ENCODE measurements at regions not wholly inside any gene's neighbourhood (a gene's known extent, or its start where the extent isn't known, plus 50 kb on each side); places are given as distances from the start of the nearest gene placed in this dataset.
"Not testable (repeated sequence)": the region's sequence is repeated elsewhere in the genome, so short reads cannot be mapped to it uniquely, and the experiment has no call there.

GRCh38 chr3:82448320-82448719, 686.9 kb upstream of the GBE1 start:
- TF ChIP-seq POLR2A (IDR thresholded peaks at IDR 0.05) = no peak
- TF ChIP-seq, protein P1, sequence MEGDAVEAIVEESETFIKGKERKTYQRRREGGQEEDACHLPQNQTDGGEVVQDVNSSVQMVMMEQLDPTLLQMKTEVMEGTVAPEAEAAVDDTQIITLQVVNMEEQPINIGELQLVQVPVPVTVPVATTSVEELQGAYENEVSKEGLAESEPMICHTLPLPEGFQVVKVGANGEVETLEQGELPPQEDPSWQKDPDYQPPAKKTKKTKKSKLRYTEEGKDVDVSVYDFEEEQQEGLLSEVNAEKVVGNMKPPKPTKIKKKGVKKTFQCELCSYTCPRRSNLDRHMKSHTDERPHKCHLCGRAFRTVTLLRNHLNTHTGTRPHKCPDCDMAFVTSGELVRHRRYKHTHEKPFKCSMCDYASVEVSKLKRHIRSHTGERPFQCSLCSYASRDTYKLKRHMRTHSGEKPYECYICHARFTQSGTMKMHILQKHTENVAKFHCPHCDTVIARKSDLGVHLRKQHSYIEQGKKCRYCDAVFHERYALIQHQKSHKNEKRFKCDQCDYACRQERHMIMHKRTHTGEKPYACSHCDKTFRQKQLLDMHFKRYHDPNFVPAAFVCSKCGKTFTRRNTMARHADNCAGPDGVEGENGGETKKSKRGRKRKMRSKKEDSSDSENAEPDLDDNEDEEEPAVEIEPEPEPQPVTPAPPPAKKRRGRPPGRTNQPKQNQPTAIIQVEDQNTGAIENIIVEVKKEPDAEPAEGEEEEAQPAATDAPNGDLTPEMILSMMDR (IDR thresholded peaks at IDR 0.05) = no peak
- ATAC-seq (no peak), DNase-seq (no peak)
- WGBS, 4 donors = 45 to 56% (median 51%) methylated on average over 2 of the region's 2 CpGs
- no peak overlapping the region for H3K4me3 ChIP-seq
- H3K36me3 ChIP-seq = no peaks in the 10 kb centered on the region
- H3K9me3 ChIP-seq = peaks cover 0 to 8% (median 0%) of the 10 kb centered on the region in 12 donors
- intact Hi-C loops (cut with DNase I) = no loop called here
- no peaks in the 10 kb centered on the region for H3K27me3 ChIP-seq
- H3K4me1 ChIP-seq = no peaks in the 10 kb centered on the region
- no peak overlapping the region for H3K27ac ChIP-seq

GRCh38 chr3:82428821-82429220, 667.4 kb upstream of the GBE1 start:
- intact Hi-C loops (cut with DNase I); H3K27ac ChIP-seq: not testable (repeated sequence)

GRCh38 chr3:82424031-82424339, 662.5 kb upstream of the GBE1 start:
- WGBS, 4 donors = 22 to 43% (median 24%) methylated on average over 1 of the region's 1 CpG
- no peak for TF ChIP-seq POLR2A (IDR thresholded peaks at IDR 0.05)
- TF ChIP-seq, protein P1 (IDR thresholded peaks at IDR 0.05) = no peak

More at GRCh38 chr3:82428821-82429220, 667.4 kb upstream of the GBE1 start:
- not testable (repeated sequence) for ATAC-seq, H3K4me1 ChIP-seq, DNase-seq, H3K36me3 ChIP-seq, H3K4me3 ChIP-seq, H3K9me3 ChIP-seq, H3K27me3 ChIP-seq
- 11 to 18% (median 13%) methylated on average over 7 of the region's 7 CpGs for WGBS, 4 donors

DNA sequence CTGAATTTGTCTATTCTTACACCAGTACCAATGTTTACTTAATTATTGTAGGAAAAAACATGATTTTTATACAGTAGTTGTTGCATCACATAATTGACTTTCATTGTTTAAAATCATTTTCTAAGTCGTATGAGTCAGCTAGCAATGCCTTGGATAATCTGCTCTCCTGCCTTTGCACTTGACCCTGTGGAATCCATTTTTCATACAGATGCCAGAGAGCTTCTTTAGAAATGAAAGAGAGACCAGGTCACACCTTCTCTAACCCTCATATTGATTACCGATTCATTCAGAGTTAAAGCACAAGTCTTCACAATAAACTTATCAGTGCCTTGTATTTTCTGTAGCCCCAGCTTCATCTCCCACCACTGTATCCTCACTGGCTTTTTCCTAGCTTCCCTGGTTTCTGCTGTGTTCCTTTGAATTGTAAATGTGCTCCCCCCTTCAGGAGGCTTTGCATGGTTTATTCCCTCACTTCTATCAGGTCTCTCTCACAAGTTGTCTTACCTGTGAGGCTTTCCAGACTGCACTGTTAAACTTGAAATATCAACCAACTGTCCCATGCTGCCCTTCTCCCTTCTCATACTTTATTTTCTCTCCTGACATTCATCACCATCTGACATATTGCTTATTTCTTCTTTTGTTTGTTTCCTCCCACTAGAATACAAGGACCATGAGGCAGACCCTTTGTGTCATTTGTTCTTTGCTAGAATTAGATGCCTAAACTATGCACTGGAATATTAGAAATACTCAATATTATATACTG, 662.0 kb upstream of the GBE1 start:
- DNase-seq (no peak), ATAC-seq (no peak)
- Histone ChIP-seq H3K27ac (no peak overlapping the region), H3K9me3 (no peaks in the 10 kb centered on the region), H3K27me3 (no peaks in the 10 kb centered on the region), H3K4me3 (no peak overlapping the region), H3K36me3 (no peaks in the 10 kb centered on the region), H3K4me1 (no peaks in the 10 kb centered on the region)
- whole genome bisulfite sequencing, 4 donors = 21 to 28% (median 24%) methylated on average over 2 of the region's 2 CpGs
- TF ChIP-seq, protein P1 (IDR thresholded peaks at IDR 0.05) = no peak
- no peak for TF ChIP-seq POLR2A (IDR thresholded peaks at IDR 0.05)
- intact Hi-C loops (cut with DNase I) = no loop called here

More at GRCh38 chr3:82424031-82424339, 662.5 kb upstream of the GBE1 start:
- Histone ChIP-seq H3K9me3 (no peaks in the 10 kb centered on the region), H3K27me3 (no peaks in the 10 kb centered on the region), H3K4me1 (no peaks in the 10 kb centered on the region), H3K4me3 (no peak overlapping the region), H3K27ac (no peak overlapping the region), H3K36me3 (no peaks in the 10 kb centered on the region)
- ATAC-seq (no peak), DNase-seq (no peak)
- intact Hi-C loops (cut with DNase I) = no loop called here

DNA sequence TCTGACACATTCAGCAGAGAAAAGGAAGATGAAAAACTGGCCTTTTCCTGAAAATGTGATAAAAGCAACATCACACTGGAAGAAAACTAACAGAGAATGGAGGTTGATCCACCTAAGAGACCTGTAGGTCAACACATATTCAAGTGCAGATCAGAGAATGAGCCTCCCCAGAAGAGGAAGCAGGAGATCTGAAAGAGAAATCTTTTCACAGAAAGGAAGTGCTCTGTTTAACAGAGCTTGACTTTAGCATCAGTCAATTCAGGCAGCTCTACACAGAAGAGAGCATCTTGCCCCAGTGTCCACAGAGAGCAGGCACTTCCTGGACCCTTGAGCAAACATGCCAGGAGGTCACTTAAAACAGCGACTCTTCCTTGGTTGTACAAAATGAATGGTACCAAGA, 655.4 kb upstream of the GBE1 start:
- WGBS, 4 donors = 64 to 69% (median 67%) methylated on average over 1 of the region's 1 CpG
- TF ChIP-seq POLR2A (IDR thresholded peaks at IDR 0.05) = no peak
- TF ChIP-seq, protein P1 (IDR thresholded peaks at IDR 0.05) = no peak
- intact Hi-C loops (cut with DNase I) = no loop called here
- Histone ChIP-seq H3K4me1 (no peaks in the 10 kb centered on the region), H3K27me3 (no peaks in the 10 kb centered on the region), H3K27ac (no peak overlapping the region), H3K9me3 (no peaks in the 10 kb centered on the region), H3K4me3 (no peak overlapping the region), H3K36me3 (no peaks in the 10 kb centered on the region)
- DNase-seq = no peak
- no peak for ATAC-seq

All from heart left ventricle (tissue), 16 donors.